ENCODE measurements at regions not wholly inside any gene's neighbourhood (a gene's known extent, or its start where the extent isn't known, plus 50 kb on each side); places are given as distances from the start of the nearest gene placed in this dataset.

- TF ChIP-seq CTCF (IDR thresholded peaks at IDR 0.05) (no peak), POLR2A (IDR thresholded peaks at IDR 0.05) (no peak)
Measured at GRCh38 chr3:44099566-44100297, 142.0 kb upstream of the TOPAZ1 start.
